Colonic mucosa (tissue), 4 donors: ENCODE measurements at regions not wholly inside any gene's neighbourhood (a gene's known extent, or its start where the extent isn't known, plus 50 kb on each side); places are given as distances from the start of the nearest gene placed in this dataset.

Experiments
- DNase-seq: peaks from one replicate; pipeline ENCODE4 v3.0.0-alpha.2; 2020
- H3K27ac ChIP-seq: fragments of 200-600 bp; one replicate; pipeline ENCODE4 v1.8.0; 2021
- H3K27me3 ChIP-seq: fragments of 200-600 bp; one replicate; pipeline ENCODE4 v1.8.0; 2021
- H3K36me3 ChIP-seq: fragments of 200-600 bp; one replicate; pipeline ENCODE4 v1.8.0; 2021
- H3K4me1 ChIP-seq: fragments of 200-600 bp; one replicate; pipeline ENCODE4 v1.8.0; 2021; ENCODE audit warnings: mild to moderate bottlenecking
- H3K4me3 ChIP-seq: fragments of 200-600 bp; one replicate; pipeline ENCODE4 v1.8.0; 2021
- H3K9ac ChIP-seq, 2 donors: one replicate each; pipeline ENCODE4 v1.7.0; 2013; ENCODE audit warnings: control low read depth in 2 of 2, low read depth in 2 of 2, low read length in 2 of 2
- H3K9me3 ChIP-seq: fragments of 200-600 bp; one replicate; pipeline ENCODE4 v1.8.0; 2021
- CTCF ChIP-seq: fragments of 200-600 bp; IDR thresholded peaks from one replicate; pipeline ENCODE4 v1.8.0; 2022; ENCODE audit warnings: antibody characterized with exemption, mild to moderate bottlenecking
- intact Hi-C: fragments of 100-400 bp; cut with DNase I; formaldehyde crosslinking; loops from one replicate; pipeline ENCODE4 v1.14.1; 2022
- donor health status: healthy.
- donor health status: DM: no; HTN: no; CAD: no.
- donor health status: DM: no; HTN: no; CAD: no.

- Histone ChIP-seq H3K36me3 (no peaks in the 10 kb centered on the region), H3K9ac (no peak overlapping the region), H3K9me3 (no peaks in the 10 kb centered on the region), H3K27me3 (no peaks in the 10 kb centered on the region), H3K27ac (no peak overlapping the region), H3K4me1 (peaks cover 6% of the 10 kb centered on the region), H3K4me3 (no peak overlapping the region)
- no peak for DNase-seq
- intact Hi-C loops, result no loop called here
- no peak for TF ChIP-seq CTCF
These were observed 69.2 kb upstream of the MED13L start for GRCh38 chr12:116346741-116347140.

GRCh38 chr12:116347265-116347664, 69.8 kb upstream of the MED13L start:
- no peak for DNase-seq
- H3K36me3 ChIP-seq, result no peaks in the 10 kb centered on the region
- TF ChIP-seq CTCF, result no peak
- H3K9ac ChIP-seq, result no peak overlapping the region
- H3K4me1 ChIP-seq, result peaks cover 6% of the 10 kb centered on the region
- no peak overlapping the region for H3K27ac ChIP-seq
- no peak overlapping the region for H3K4me3 ChIP-seq
- no peaks in the 10 kb centered on the region for H3K27me3 ChIP-seq
- H3K9me3 ChIP-seq, result no peaks in the 10 kb centered on the region
- intact Hi-C loops, result no loop called here

GRCh38 chr12:116352315-116352835, 74.9 kb upstream of the MED13L start:
- DNase-seq, result no peak
- no peak for TF ChIP-seq CTCF
- Histone ChIP-seq H3K9ac (no peak overlapping the region), H3K36me3 (no peaks in the 10 kb centered on the region), H3K4me3 (no peak overlapping the region), H3K4me1 (peaks cover 6% of the 10 kb centered on the region), H3K27me3 (no peaks in the 10 kb centered on the region), H3K27ac (no peak overlapping the region), H3K9me3 (no peaks in the 10 kb centered on the region)
- intact Hi-C loops, result no loop called here

- Histone ChIP-seq H3K27me3 (no peaks in the 10 kb centered on the region), H3K4me3 (no peak overlapping the region), H3K4me1 (peaks cover under 1% of the 10 kb centered on the region), H3K9me3 (no peaks in the 10 kb centered on the region), H3K9ac (no peak overlapping the region), H3K36me3 (no peaks in the 10 kb centered on the region), H3K27ac (no peak overlapping the region)
- TF ChIP-seq CTCF, result no peak
- DNase-seq, result no peak
- intact Hi-C loops, result no loop called here
These were observed 76.5 kb upstream of the MED13L start for GRCh38 chr12:116353958-116354357.

- DNase-seq, result no peak
- intact Hi-C loops, result no loop called here
These were observed 77.0 kb upstream of the MED13L start for GRCh38 chr12:116354534-116354933.

More at GRCh38 chr12:116354534-116354933, 77.0 kb upstream of the MED13L start:
- Histone ChIP-seq H3K27ac (no peak overlapping the region), H3K36me3 (no peaks in the 10 kb centered on the region), H3K4me1 (peaks cover 2% of the 10 kb centered on the region), H3K27me3 (no peaks in the 10 kb centered on the region), H3K9me3 (no peaks in the 10 kb centered on the region), H3K4me3 (no peak overlapping the region), H3K9ac (no peak overlapping the region)
- TF ChIP-seq CTCF, result no peak
